GM10266 (cell line): ENCODE measurements at regions not wholly inside any gene's neighbourhood (a gene's known extent, or its start where the extent isn't known, plus 50 kb on each side); places are given as distances from the start of the nearest gene placed in this dataset.
"Not testable (repeated sequence)": the region's sequence is repeated elsewhere in the genome, so short reads cannot be mapped to it uniquely, and the experiment has no call there.

Source experiments
- DNase-seq: peaks from one replicate; pipeline ENCODE4 v3.0.0; 2012; ENCODE audit errors: extremely low spot score
- CTCF ChIP-seq: IDR thresholded peaks from 2 replicates; pipeline ENCODE4 v1.5.1; 2012; ENCODE audit warnings: mild to moderate bottlenecking, low read depth; ENCODE audit not compliant: control insufficient read depth, insufficient read depth; ENCODE audit errors: missing control alignments

- no peak for DNase-seq
- TF ChIP-seq CTCF: no peak
These were observed 668.6 kb downstream of the EFNA5 start for GRCh38 chr5:107002115-107002514.

- DNase-seq: not testable (repeated sequence)
These were observed 671.2 kb downstream of the EFNA5 start for GRCh38 chr5:106999506-106999905.

GRCh38 chr5:106986006-106986405, 684.7 kb downstream of the EFNA5 start:
- TF ChIP-seq CTCF: no peak
- no peak for DNase-seq

- DNase-seq: no peak
These were observed 685.6 kb downstream of the EFNA5 start for GRCh38 chr5:106985174-106985573.

GRCh38 chr5:106979178-106979577, 691.6 kb downstream of the EFNA5 start:
- DNase-seq: not testable (repeated sequence)

More at GRCh38 chr5:106985174-106985573, 685.6 kb downstream of the EFNA5 start:
- no peak for TF ChIP-seq CTCF

GRCh38 chr5:106978582-106979165, 692.1 kb downstream of the EFNA5 start:
- DNase-seq: not testable (repeated sequence)

GRCh38 chr5:106976363-106976762, 694.4 kb downstream of the EFNA5 start:
- TF ChIP-seq CTCF: no peak
- no peak for DNase-seq

GRCh38 chr5:106974272-106974671, 696.5 kb downstream of the EFNA5 start:
- DNase-seq: no peak
- TF ChIP-seq CTCF: no peak

- no peak for TF ChIP-seq CTCF
- no peak for DNase-seq
These were observed 703.9 kb downstream of the EFNA5 start for GRCh38 chr5:106966686-106967315.
